ENCODE measurements at regions not wholly inside any gene's neighbourhood (a gene's known extent, or its start where the extent isn't known, plus 50 kb on each side); places are given as distances from the start of the nearest gene placed in this dataset.

- peaks cover 7% of the 10 kb centered on the region for H3K27me3 ChIP-seq (ENCODE audit: insufficient read depth, poor library complexity, severe bottlenecking)
- DNase-seq (ENCODE audit: low read depth in 1 of 2, low spot score in 1 of 2): no peak
- TF ChIP-seq GABPA (IDR thresholded peaks at IDR 0.05; ENCODE audit: low read depth) (no peak), SPI1 (IDR thresholded peaks at IDR 0.05; ENCODE audit: borderline replicate concordance, low read depth) (no peak), POLR2AphosphoS5 (IDR thresholded peaks at IDR 0.05; ENCODE audit: low read depth) (no peak), CTCF (IDR thresholded peaks at IDR 0.05; ENCODE audit: insufficient read depth, low read length) (no peak), REST (IDR thresholded peaks at IDR 0.05; ENCODE audit: insufficient replicate concordance, low read depth) (no peak)
- no peak overlapping the region for H3K27ac ChIP-seq (replicated peaks)
- H3K4me3 ChIP-seq (replicated peaks; ENCODE audit: insufficient read depth, low read length): no peak overlapping the region
Measured at GRCh38 chr12:113528606-113529293, 57.1 kb upstream of the LHX5 start.

GRCh38 chr12:113525066-113525465, 53.4 kb upstream of the LHX5 start:
- no peak for TF ChIP-seq CTCF (IDR thresholded peaks at IDR 0.05; ENCODE audit: insufficient read depth, low read length)
- no peak for TF ChIP-seq REST (IDR thresholded peaks at IDR 0.05; ENCODE audit: insufficient replicate concordance, low read depth)
- no peak for TF ChIP-seq SPI1 (IDR thresholded peaks at IDR 0.05; ENCODE audit: borderline replicate concordance, low read depth)
- TF ChIP-seq GABPA (IDR thresholded peaks at IDR 0.05; ENCODE audit: low read depth): no peak
- no peak for TF ChIP-seq POLR2AphosphoS5 (IDR thresholded peaks at IDR 0.05; ENCODE audit: low read depth)
- H3K4me3 ChIP-seq (replicated peaks; ENCODE audit: insufficient read depth, low read length): no peak overlapping the region

GRCh38 chr12:113524495-113524894, 52.8 kb upstream of the LHX5 start:
- Histone ChIP-seq H3K27ac (replicated peaks) (no peak overlapping the region), H3K4me3 (replicated peaks; ENCODE audit: insufficient read depth, low read length) (no peak overlapping the region), H3K27me3 (ENCODE audit: insufficient read depth, poor library complexity, severe bottlenecking) (peaks cover 23% of the 10 kb centered on the region)
- DNase-seq (ENCODE audit: low read depth in 1 of 2, low spot score in 1 of 2): no peak
- TF ChIP-seq GABPA (IDR thresholded peaks at IDR 0.05; ENCODE audit: low read depth) (no peak), REST (IDR thresholded peaks at IDR 0.05; ENCODE audit: insufficient replicate concordance, low read depth) (no peak), SPI1 (IDR thresholded peaks at IDR 0.05; ENCODE audit: borderline replicate concordance, low read depth) (no peak), CTCF (IDR thresholded peaks at IDR 0.05; ENCODE audit: insufficient read depth, low read length) (no peak), POLR2AphosphoS5 (IDR thresholded peaks at IDR 0.05; ENCODE audit: low read depth) (no peak)

More at GRCh38 chr12:113525066-113525465, 53.4 kb upstream of the LHX5 start:
- no peak overlapping the region for H3K27ac ChIP-seq (replicated peaks)
- H3K27me3 ChIP-seq (ENCODE audit: insufficient read depth, poor library complexity, severe bottlenecking): peaks cover 20% of the 10 kb centered on the region
- no peak for DNase-seq (ENCODE audit: low read depth in 1 of 2, low spot score in 1 of 2)

All from HL-60 (cell line).